Kidney epithelial cell (primary cell): ENCODE measurements at regions not wholly inside any gene's neighbourhood (a gene's known extent, or its start where the extent isn't known, plus 50 kb on each side); places are given as distances from the start of the nearest gene placed in this dataset.
"Not testable (repeated sequence)": the region's sequence is repeated elsewhere in the genome, so short reads cannot be mapped to it uniquely, and the experiment has no call there.

Experiments used
- DNase-seq: peaks from one replicate; pipeline ENCODE4 v3.0.0-alpha.2; 2010; ENCODE audit warnings: low read depth
- H3K27me3 ChIP-seq: 2 replicates; pipeline ENCODE4 v1.6.0; 2011; ENCODE audit warnings: low read length; ENCODE audit not compliant: control insufficient read depth, insufficient read depth
- H3K36me3 ChIP-seq: 2 replicates; pipeline ENCODE4 v1.5.1; 2011; ENCODE audit warnings: low read length; ENCODE audit not compliant: control insufficient read depth, insufficient read depth
- H3K4me3 ChIP-seq: 2 replicates; pipeline ENCODE4 v1.5.1; 2011; ENCODE audit warnings: low read depth, mild to moderate bottlenecking, control low read depth, low read length
- CTCF ChIP-seq: IDR thresholded peaks from 2 replicates; pipeline ENCODE4 v1.5.1; 2011; ENCODE audit warnings: mild to moderate bottlenecking, moderate library complexity, low read length, control low read depth, inconsistent platforms; ENCODE audit not compliant: insufficient read depth, poor library complexity, severe bottlenecking

- no peaks in the 10 kb centered on the region for H3K27me3 ChIP-seq
- DNase-seq: peak; percentile 2
- H3K36me3 ChIP-seq: no peaks in the 10 kb centered on the region
- TF ChIP-seq CTCF: no peak
- H3K4me3 ChIP-seq: no peak overlapping the region
These were observed 118.4 kb upstream of the CACUL1 start for GRCh38 chr10:118873091-118873737.

DNA sequence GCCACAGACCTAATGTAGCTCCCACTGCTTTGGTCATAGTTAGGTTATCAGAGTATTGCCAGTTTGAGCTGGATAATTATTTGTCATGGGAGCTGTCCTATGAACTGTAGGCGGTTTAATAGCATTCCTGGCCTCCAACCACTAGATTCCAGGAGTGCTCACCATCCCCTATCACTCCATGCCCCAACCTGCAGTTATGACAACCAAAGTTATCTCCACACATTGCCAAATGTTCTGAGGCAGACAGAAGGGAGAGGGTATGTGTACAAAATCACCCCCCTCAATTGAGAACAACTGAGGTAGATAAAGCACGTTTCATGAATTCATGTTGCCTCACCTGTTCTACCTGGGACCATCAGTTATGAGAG lies 119.0 kb upstream of the CACUL1 start:
- peak; percentile 10 for DNase-seq
- H3K4me3 ChIP-seq: no peak overlapping the region
- H3K36me3 ChIP-seq: no peaks in the 10 kb centered on the region
- no peak for TF ChIP-seq CTCF
- H3K27me3 ChIP-seq: no peaks in the 10 kb centered on the region

GRCh38 chr10:118874171-118874570 lies 119.4 kb upstream of the CACUL1 start:
- no peak for TF ChIP-seq CTCF
- no peak for DNase-seq
- Histone ChIP-seq H3K36me3 (no peaks in the 10 kb centered on the region), H3K4me3 (no peak overlapping the region), H3K27me3 (no peaks in the 10 kb centered on the region)

DNA sequence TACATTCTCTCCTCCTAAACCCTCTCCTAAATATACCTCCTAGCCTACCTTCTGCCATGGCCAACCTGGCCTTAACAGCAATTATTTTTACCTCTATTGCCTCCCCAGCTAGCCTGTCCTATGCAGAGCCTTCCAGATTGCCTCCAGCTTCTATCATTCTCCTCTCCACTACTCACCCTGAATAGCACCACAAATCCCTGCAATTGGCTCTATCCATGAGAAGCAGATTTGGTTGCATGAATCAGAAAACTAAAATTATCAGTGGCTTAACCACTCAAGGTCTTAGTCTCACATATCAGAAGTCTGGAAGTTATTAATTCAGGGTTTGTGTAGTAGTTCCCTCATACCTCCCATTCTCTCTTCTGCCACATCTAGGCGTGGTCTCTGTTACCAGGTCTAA lies 120.3 kb upstream of the CACUL1 start:
- TF ChIP-seq CTCF: no peak
- Histone ChIP-seq H3K36me3 (no peaks in the 10 kb centered on the region), H3K27me3 (no peaks in the 10 kb centered on the region), H3K4me3 (no peak overlapping the region)
- DNase-seq: no peak

DNA sequence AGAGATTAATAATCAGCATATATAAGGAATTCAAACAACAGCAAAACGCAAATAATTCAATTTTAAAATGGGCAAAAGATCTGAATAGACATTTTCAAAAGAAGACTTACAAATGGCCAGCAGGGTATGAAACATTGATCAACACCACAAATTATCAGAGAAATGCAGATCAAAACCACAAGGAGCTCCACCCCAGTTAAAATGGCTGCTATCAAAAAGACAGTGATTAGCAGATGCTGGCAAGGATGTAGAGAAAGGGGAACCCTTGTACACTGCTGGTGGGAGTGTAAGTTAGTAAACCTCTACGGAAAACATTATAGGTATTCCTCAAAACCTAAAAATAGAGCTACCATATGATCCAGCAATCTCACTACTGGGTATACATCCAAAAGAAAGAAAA lies 128.0 kb upstream of the CACUL1 start:
- DNase-seq: no peak
- Histone ChIP-seq H3K4me3 (no peak overlapping the region), H3K36me3 (no peaks in the 10 kb centered on the region), H3K27me3 (no peaks in the 10 kb centered on the region)
- no peak for TF ChIP-seq CTCF

DNA sequence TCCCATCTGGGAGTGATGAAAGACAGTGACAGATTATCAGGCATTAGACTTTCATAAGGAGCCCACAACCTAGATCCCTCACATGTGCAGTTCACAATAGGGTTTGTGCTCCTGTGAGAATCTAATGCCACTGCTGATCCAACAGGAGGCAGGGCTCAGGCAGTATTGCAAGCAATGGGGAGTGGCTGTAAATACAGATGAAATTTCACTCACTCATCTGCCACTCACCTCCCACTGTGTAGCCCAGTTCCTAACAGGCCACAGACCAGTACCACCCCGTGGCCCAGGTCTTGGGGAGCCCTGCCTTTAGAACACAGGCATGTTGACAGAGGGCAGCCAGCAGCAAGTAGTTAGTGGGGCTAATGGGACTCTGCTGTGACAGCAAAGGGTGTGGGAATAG lies 137.3 kb upstream of the NANOS1 start:
- Histone ChIP-seq H3K27me3 (no peaks in the 10 kb centered on the region), H3K4me3 (no peak overlapping the region), H3K36me3 (no peaks in the 10 kb centered on the region)
- DNase-seq: no peak
- TF ChIP-seq CTCF: no peak

DNA sequence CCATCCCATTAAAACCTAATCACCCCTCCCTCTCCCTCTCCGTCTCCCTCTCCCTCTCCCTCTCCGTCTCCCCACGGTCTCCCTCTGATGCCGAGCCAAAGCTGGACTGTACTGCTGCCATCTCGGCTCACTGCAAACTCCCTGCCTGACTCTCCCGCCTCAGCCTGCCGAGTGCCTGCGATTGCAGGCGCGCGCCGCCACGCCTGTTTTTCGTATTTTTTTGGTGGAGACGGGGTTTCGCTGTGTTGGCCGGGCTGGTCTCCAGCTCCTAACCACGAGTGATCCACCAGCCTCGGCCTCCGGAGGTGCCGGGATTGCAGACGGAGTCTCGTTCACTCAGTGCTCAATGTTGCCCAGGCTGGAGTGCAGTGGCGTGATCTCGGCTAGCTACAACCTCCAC lies 134.6 kb upstream of the NANOS1 start:
- not testable (repeated sequence) for H3K4me3 ChIP-seq, H3K27me3 ChIP-seq, DNase-seq, H3K36me3 ChIP-seq
